Central memory CD8-positive, alpha-beta T cell (primary cell): ENCODE measurements at regions not wholly inside any gene's neighbourhood (a gene's known extent, or its start where the extent isn't known, plus 50 kb on each side); places are given as distances from the start of the nearest gene placed in this dataset.
A peak's percentile ranks its signal among the peaks of the same experiment; 100 is the strongest.

Experiments
- ATAC-seq: fragments of 150-1000 bp; cut with Tn5 transposase; replicated peaks from 2 replicates; pipeline ENCODE4 v1.10.0; 2022; ENCODE audit warnings: mild to moderate bottlenecking, moderate FRiP score, moderate number of reproducible peaks; ENCODE audit not compliant: poor library complexity, severe bottlenecking; ENCODE audit errors: extremely low read depth
- DNase-seq, 2 donors: peaks; one replicate each; pipeline ENCODE4 v3.0.0; 2021; ENCODE audit warnings: low spot score in 2 of 2
- H3K27ac Mint-ChIP-seq: one replicate; pipeline ENCODE4 v1.8.0; 2022; ENCODE audit warnings: low read depth, mild to moderate bottlenecking, moderate library complexity, mixed read lengths
- H3K27me3 Mint-ChIP-seq: one replicate; pipeline ENCODE4 v1.8.0; 2022; ENCODE audit warnings: mixed read lengths
- H3K36me3 Mint-ChIP-seq: one replicate; pipeline ENCODE4 v1.8.0; 2022; ENCODE audit warnings: mild to moderate bottlenecking, moderate library complexity, mixed read lengths; ENCODE audit not compliant: insufficient read depth
- H3K4me1 Mint-ChIP-seq: one replicate; pipeline ENCODE4 v1.8.0; 2022; ENCODE audit warnings: mixed read lengths
- H3K4me3 Mint-ChIP-seq: one replicate; pipeline ENCODE4 v1.8.0; 2022; ENCODE audit warnings: mild to moderate bottlenecking, moderate library complexity, mixed read lengths
- H3K9me3 Mint-ChIP-seq: one replicate; pipeline ENCODE4 v1.8.0; 2022; ENCODE audit warnings: mixed read lengths

DNA sequence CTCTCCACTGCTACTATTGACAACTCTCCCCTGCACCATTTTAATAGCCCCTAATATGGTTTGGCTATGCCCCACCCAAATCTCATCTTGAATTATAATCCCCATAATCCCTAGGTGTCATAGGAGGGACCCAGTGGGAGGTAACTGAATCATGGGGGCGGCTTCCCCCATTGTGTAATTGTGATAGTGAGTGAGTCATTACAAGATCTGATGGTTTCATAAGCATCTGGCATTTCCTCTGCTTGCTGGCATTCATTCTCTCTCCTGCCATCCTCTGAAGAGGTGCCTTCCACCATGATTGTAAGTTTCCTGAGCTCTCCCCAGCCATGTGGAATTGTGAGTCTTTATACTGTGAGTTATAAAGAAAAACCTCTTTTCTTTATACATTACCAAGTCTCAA, 74.1 kb upstream of the TCF21 start:
- Mint-ChIP-seq H3K9me3 (no peaks in the 10 kb centered on the region), H3K36me3 (no peaks in the 10 kb centered on the region), H3K4me1 (no peaks in the 10 kb centered on the region), H3K4me3 (no peak overlapping the region), H3K27ac (no peak overlapping the region), H3K27me3 (peaks cover 22% of the 10 kb centered on the region)
- ATAC-seq (no peak), DNase-seq (no peak)

DNA sequence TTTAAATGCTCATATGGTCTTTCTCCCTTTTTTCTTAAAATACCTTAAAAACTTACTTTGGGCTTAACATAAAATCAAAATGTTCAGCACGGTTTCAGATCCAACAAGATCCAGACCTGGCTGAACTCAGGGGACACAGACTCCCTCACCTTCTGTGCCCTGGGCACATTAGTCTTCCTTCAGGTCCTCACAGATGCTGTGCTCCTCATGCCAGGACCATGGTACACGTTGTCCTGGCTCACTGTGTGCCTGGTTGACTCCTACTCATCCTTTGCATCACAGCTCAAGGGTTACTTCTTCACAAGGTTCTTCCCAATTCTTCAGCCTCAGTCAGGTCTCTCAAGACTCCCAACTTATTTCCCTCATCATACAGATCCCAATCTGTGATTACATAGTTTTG, 73.6 kb upstream of the TCF21 start:
- Mint-ChIP-seq H3K9me3 (no peaks in the 10 kb centered on the region), H3K27me3 (peaks cover 17% of the 10 kb centered on the region), H3K36me3 (no peaks in the 10 kb centered on the region), H3K4me1 (no peaks in the 10 kb centered on the region), H3K4me3 (no peak overlapping the region), H3K27ac (no peak overlapping the region)
- no peak for DNase-seq
- ATAC-seq, result no peak

- H3K27me3 Mint-ChIP-seq, result peaks cover 10% of the 10 kb centered on the region
- H3K36me3 Mint-ChIP-seq, result no peaks in the 10 kb centered on the region
- no peak for ATAC-seq
- DNase-seq, result no peak
- H3K4me1 Mint-ChIP-seq, result no peaks in the 10 kb centered on the region
- no peak overlapping the region for H3K27ac Mint-ChIP-seq
- H3K9me3 Mint-ChIP-seq, result no peaks in the 10 kb centered on the region
- no peak overlapping the region for H3K4me3 Mint-ChIP-seq
These were observed 72.7 kb upstream of the TCF21 start for GRCh38 chr6:133816171-133816570.

GRCh38 chr6:133817460-133818047, 71.4 kb upstream of the TCF21 start:
- Mint-ChIP-seq H3K27me3 (no peaks in the 10 kb centered on the region), H3K9me3 (no peaks in the 10 kb centered on the region), H3K36me3 (no peaks in the 10 kb centered on the region), H3K4me1 (no peaks in the 10 kb centered on the region), H3K4me3 (no peak overlapping the region), H3K27ac (no peak overlapping the region)
- DNase-seq (no peak), ATAC-seq (no peak)

GRCh38 chr6:133818320-133818719, 70.6 kb upstream of the TCF21 start:
- Mint-ChIP-seq H3K36me3 (no peaks in the 10 kb centered on the region), H3K27me3 (no peaks in the 10 kb centered on the region), H3K27ac (no peak overlapping the region), H3K4me1 (no peaks in the 10 kb centered on the region), H3K9me3 (no peaks in the 10 kb centered on the region), H3K4me3 (no peak overlapping the region)
- no peak for ATAC-seq
- no peak for DNase-seq

DNA sequence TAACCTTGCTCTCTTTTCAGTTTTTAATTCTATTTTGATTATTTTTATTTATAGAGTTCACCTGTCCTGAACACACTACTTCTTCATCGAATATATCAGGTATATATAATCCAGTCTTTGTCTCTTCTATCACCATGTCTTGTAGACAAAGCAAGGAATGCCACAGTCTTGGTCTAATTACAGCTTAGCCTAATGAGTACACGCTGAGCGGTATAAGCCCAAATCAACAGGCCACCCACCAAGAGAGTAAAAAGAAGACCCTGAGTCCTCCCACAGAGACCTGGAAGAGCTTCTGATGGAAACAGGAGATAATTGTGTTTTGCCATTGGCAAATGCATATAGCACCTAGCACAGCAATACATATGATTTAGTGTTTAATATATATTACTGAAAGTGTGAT, 68.7 kb upstream of the TCF21 start:
- Mint-ChIP-seq H3K9me3 (no peaks in the 10 kb centered on the region), H3K27me3 (no peaks in the 10 kb centered on the region), H3K27ac (no peak overlapping the region), H3K4me1 (no peaks in the 10 kb centered on the region), H3K36me3 (no peaks in the 10 kb centered on the region), H3K4me3 (no peak overlapping the region)
- no peak for DNase-seq
- ATAC-seq, result no peak

GRCh38 chr6:133827766-133828165, 61.1 kb upstream of the TCF21 start:
- Mint-ChIP-seq H3K9me3 (no peaks in the 10 kb centered on the region), H3K4me1 (no peaks in the 10 kb centered on the region), H3K4me3 (no peak overlapping the region), H3K27me3 (peaks cover 18% of the 10 kb centered on the region), H3K27ac (no peak overlapping the region), H3K36me3 (no peaks in the 10 kb centered on the region)
- no peak for ATAC-seq
- DNase-seq, result no peak

GRCh38 chr6:133833949-133834359, 55.0 kb upstream of the TCF21 start:
- peaks cover 3% of the 10 kb centered on the region for H3K36me3 Mint-ChIP-seq
- H3K4me1 Mint-ChIP-seq, result no peaks in the 10 kb centered on the region
- H3K4me3 Mint-ChIP-seq, result no peak overlapping the region
- DNase-seq, result no peak
- H3K9me3 Mint-ChIP-seq, result no peaks in the 10 kb centered on the region
- ATAC-seq, result no peak
- no peak overlapping the region for H3K27ac Mint-ChIP-seq
- H3K27me3 Mint-ChIP-seq, result peaks cover 34% of the 10 kb centered on the region

DNA sequence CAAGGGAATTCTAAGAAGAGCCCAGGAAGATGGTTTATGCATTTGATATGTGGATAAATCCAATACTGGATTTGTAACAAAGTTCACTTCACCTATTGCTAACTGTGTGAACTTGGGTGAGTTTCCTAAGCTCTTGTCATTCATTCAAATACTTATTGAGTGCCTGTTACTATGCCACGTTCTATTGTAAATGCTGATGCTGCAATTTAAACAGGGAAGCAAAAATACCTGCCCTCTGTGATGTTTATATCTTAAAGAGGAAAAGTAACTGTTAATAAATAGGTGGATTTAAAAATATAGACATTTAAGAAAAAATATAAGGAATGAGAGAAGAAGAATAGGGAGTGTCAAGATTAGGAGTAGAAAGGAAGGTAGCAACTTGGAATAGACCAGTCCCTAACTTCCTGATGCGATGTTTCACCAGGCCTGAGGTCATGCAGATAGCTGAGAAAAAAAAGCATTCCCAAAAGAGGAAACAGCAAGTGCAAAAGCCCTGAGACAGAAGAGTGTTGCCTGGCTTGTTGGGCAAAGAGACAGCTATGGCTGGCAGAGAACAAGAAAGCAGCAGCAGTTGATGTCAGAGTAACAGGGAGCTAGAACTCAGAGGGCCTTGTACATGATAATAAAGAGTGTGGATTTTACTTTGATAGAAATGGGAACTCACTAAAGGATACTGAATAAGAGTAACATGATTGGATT, 54.3 kb upstream of the TCF21 start:
- Mint-ChIP-seq H3K27ac (no peak overlapping the region), H3K4me1 (no peaks in the 10 kb centered on the region), H3K27me3 (peaks cover 41% of the 10 kb centered on the region), H3K4me3 (no peak overlapping the region), H3K36me3 (peaks cover 3% of the 10 kb centered on the region), H3K9me3 (no peaks in the 10 kb centered on the region)
- no peak for DNase-seq
- no peak for ATAC-seq

DNA sequence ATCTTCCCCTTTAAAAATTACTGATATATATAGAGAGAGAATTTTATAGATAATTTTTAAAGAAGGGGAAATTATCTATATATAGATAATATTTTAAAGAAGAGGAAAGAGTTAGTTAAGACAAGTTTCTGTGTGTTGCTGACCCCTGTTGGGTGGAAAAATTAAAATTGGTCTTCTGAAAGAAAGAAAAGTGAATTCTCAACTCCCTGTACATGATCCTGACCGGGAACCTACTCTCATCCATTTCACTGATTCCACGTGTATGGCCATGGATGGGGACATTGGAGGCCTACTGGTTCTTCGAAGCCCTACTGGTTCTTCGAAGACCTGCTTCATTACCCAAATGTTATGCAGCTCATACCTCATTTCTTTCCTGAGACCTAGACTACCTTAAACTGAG, 53.0 kb upstream of the TCF21 start:
- ATAC-seq, result no peak
- H3K36me3 Mint-ChIP-seq, result peaks cover 3% of the 10 kb centered on the region
- peaks cover 48% of the 10 kb centered on the region for H3K27me3 Mint-ChIP-seq
- no peaks in the 10 kb centered on the region for H3K9me3 Mint-ChIP-seq
- no peak overlapping the region for H3K4me3 Mint-ChIP-seq
- no peak for DNase-seq
- no peaks in the 10 kb centered on the region for H3K4me1 Mint-ChIP-seq
- no peak overlapping the region for H3K27ac Mint-ChIP-seq

GRCh38 chr6:133837801-133838349, 51.0 kb upstream of the TCF21 start:
- Mint-ChIP-seq H3K9me3 (no peaks in the 10 kb centered on the region), H3K4me1 (no peaks in the 10 kb centered on the region), H3K27me3 (peaks cover 40% of the 10 kb centered on the region), H3K36me3 (peaks cover 3% of the 10 kb centered on the region), H3K4me3 (peak overlapping the region; percentile 36), H3K27ac (no peak overlapping the region)
- DNase-seq (no peak), ATAC-seq (peak; percentile 36)
